GM19395 (cell line): ENCODE measurements at regions not wholly inside any gene's neighbourhood (a gene's known extent, or its start where the extent isn't known, plus 50 kb on each side); places are given as distances from the start of the nearest gene placed in this dataset.
A peak's percentile ranks its signal among the peaks of the same experiment; 100 is the strongest.

Source experiments
- ATAC-seq: cut with Tn5 transposase; IDR thresholded peaks from one replicate; pipeline ENCODE4 v1.9.1; 2021; ENCODE audit warnings: mild to moderate bottlenecking, moderate library complexity; ENCODE audit not compliant: unreplicated experiment

DNA sequence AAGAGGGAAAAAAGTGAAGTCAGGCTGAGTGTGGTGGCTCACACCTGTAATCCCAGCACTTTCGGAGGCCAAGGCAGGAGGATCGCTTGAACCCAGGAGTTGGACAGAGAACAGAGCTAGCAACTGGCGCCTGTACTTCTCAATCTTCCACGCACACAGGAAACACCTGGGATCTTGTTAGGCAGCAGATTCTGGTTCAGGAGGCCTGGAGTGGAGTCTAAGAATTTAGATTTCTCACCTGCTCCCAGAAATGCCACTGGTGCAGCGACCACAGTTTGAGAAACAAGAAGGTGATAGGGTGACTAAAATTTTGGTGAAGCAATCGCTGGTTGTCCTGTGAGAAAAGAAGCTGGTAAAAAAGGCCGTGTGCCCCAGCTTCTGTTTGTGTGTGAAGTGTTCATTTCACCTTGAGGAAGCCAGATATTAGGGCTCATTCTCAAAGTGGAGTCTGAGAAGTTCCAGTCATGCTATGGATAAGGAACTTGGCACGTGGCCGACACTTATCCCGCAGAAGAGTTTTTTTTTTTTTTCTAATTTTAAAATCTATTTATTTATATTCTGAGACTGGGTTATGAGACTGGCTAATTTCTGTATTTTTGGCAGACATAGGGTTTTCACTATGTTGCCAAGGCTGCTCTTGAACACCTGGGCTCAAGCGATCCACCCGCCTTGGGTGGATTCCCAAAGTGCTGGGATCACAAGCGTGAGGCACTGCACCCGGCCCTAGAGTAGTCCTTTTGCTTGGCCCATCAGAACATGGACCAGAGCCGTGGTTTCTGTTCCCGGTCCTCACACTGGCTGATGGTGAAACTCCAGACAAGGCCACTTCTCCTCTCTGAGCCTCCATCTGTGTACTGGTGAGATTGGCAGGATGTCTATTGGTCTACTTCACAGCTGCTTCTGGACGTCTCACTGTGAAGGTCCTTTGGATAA lies 324.6 kb upstream of the PROK2 start:
- ATAC-seq = no peak

DNA sequence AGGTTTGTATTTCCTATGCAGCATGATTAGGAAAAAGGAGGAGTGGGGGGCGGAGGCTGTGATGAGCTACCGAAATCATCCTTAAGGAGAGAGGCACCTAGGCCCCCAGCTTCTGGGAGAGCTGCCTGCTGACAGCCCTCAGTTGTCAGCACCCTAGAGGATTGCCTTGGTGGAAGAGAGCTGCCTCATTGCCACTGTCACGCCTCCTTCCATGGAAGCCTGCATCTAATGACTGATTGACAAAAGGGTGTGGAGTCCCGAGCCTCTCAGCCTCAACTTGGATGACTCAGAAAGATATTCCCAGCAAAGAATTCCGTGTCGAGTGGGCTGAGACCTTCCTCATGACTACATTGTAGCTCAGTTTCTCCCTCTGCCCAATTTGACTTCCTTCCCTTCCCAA lies 320.4 kb upstream of the PROK2 start:
- ATAC-seq = no peak

DNA sequence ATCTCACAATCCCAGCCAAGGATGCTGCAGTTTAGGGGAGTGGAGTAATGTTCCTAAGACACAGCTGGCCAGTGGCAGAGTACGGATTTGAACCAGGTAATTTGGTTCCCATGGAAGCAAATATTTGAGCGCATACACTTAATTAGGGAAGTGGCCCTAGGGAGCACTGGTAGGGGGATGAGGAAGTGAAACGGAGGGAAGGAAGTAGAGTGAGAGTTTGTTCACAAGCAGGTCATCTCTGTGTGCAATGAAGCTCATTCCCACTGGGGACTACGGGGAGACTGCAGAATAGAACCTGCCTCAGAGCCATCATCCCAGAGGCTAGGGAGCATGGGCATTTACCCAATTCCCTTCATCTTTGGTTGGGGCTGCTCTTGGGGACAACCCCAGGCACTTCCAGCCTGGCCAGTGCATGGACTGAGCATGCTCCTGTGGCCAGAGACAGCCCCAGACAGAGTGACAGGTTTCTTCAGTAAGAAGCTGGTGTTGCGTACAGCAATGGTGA lies 317.2 kb upstream of the PROK2 start:
- ATAC-seq = peak; percentile 60

GRCh38 chr3:72101494-72101893 lies 316.5 kb upstream of the PROK2 start:
- no peak for ATAC-seq

GRCh38 chr3:72100601-72101187 lies 315.7 kb upstream of the PROK2 start:
- ATAC-seq = peak; percentile 69

GRCh38 chr3:72100080-72100511 lies 315.1 kb upstream of the PROK2 start:
- ATAC-seq = no peak

DNA sequence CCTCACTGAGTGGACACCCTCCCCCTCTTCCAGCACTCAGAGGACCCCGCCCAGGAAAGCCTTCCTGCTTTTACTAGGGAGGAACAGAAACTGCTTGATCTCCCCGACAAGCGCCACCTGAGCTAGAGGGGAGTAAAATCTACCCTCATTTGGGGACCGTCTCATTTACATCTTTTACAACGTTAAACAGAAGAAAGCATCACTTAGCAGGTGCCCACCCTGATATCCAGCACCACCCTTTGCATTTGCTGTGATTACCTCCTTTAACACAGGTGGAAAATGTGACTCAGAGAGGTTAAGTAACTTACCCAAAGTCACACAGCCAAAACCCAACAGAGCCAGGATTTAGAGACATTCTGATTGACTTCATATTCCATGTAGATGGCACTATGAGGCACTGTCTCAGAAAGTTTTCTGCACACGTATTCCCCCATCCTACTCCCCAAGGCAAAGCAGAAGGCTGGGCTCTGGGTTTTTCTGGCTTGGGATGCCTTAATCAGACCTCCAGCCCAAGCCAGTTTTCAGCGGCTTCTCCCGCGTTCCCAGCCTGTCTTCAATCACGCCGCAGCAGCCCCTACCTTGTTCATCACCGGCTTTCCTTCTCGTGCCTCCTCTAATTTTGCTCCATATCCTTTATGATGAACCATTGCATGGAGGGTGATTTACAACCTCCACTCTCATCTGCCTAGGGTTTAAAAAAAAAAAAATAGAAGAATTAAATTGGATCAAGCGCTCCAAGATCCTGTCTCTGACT lies 314.6 kb upstream of the PROK2 start:
- no peak for ATAC-seq

DNA sequence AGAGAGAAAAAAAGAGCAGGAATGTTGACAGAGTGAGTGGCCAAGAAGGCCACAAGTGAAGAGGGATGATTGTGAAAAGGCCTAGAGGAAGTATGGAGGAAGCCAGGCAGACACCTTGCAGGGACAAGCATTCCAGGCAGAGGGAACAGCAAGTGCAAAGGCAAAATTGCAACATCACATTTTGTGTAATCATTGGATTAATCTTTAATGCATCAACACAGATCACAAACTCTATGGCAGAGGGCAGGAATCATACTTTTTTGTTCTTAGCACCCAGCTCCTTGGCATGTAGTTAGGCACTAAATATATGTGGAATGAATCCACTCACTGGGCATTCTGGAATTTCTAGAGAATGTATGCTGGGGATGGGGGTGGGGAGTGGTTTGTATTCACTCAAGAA lies 312.1 kb upstream of the PROK2 start:
- ATAC-seq = no peak

DNA sequence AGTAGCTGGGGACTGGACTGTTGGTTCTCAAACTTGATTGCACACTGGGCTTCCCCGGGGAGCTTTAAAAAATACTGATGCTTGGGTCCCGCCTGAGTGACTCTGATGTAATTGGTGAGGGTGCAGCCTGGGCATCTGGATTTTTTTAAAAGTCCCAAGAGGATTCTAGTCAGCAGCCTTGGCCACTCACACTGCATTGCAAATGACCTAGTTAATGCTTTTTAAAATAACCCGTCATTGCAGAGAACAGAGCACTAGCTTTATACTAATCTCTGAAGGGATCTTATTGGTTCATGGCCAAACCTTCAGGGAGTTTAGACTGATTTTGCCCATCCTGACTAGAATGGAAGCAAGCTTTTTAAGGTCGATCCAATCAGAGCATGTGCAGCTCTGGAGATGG lies 310.6 kb upstream of the PROK2 start:
- no peak for ATAC-seq

- ATAC-seq = no peak
Measured at GRCh38 chr3:72093992-72094334, 309.0 kb upstream of the PROK2 start.

DNA sequence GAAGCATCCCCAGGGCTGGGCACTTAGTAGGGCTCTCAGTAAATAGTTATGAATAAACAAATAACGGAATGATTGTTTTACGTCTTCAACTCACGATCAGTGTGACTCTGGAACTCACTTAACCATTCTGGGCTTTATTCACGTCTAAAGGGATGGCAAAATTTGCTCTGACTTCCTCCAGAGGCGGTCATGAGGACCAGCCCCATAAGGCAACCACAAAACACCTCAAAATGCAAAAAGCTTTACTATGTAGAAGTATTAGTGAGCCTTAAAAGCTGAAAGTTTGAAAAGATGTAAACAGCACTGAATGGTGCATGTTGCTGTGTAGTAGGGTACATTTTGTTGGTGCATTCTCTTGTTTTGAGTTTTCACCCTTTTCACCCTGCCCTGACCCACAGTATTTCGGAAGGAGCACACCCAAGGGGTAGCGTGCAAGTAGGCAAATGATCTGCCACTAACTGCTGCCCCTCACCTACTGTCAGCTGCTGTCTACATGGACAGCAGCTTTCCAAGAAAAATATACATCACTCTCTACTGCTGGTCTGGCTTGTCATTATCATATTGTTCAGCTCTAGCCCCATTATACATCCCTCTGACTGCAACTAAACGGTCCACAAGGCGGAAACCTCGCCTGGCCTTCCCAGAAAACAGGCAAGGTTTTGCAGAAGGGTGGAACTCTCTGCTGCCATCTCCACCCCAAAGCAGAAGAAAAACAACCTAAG lies 308.5 kb upstream of the PROK2 start:
- ATAC-seq = no peak

DNA sequence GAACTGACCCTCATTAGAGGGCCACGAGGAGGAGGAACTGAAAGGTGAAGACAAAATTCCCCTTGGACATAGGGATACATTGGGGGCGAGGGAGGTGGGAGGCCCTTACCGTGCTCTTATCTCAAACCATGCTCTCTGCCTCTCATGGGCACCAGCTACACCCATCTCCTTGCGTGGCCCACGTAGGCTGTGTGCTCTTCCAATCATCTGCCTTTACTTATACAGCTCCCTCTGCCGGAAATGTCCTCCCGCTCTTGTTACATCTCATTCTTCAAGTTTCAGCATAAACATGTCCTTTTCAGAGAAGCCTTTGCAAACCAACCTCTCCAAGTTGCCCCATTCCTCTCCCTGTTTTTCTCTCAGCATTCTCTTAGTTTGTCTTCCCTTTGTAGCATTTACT lies 307.8 kb upstream of the PROK2 start:
- no peak for ATAC-seq

GRCh38 chr3:72088486-72089025 lies 303.6 kb upstream of the PROK2 start:
- ATAC-seq = no peak

DNA sequence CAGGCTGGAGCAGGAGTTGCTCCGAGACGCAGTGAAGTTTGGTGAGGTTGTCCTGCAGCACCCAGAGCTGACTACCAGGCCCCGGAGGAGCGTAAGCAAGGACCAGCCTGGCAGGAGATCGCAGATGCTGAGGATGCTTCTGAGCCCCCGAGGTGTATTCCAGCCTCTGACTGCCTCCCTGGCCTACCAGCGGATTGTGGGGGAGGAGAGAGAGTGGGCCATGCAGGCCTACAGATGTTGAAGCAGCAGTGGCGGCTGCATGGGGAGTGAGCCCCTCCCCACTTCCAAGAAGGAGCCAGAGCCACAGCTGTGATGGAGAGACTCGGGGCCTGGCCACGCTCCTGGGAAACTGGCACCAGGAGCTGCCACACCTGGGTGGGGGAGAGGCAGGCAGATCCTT lies 302.5 kb upstream of the PROK2 start:
- ATAC-seq = no peak

DNA sequence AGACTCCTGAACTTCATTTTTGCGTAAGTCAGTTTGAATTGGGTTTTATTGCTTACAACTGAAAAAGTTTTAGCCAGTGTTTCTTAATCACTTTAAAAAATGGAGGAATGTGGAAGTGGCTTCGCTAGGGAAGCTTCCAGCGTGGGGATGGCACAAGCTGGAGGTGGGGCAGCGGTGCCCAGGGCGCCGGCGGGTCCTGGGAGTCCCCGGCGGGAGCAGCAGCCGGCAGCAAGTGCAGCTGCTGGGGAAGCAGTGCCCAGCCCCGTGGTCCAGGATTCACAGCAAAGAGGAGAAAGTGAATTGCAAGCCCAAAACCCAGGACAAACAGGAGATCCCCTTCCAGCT lies 301.8 kb upstream of the PROK2 start:
- no peak for ATAC-seq

GRCh38 chr3:72086042-72086742 lies 301.2 kb upstream of the PROK2 start:
- no peak for ATAC-seq

DNA sequence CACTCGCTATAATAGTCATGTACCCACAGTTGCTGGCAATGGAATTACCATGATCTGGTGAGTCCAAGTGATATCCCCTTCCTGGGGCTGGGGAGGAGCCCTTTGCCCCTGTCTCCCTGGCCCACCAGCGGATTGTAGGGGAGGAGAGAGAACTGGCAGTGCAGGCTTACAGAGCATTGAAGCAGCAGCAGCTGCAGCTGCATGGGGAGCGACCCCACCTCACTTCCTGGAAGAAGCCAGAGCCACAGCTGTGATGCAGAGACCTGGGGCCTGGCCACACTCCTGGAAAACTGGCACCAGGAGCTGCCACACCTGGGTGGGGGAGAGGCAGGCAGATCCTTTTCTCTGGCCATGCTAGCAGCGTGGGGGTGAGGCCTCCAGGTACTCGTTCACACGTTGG lies 300.1 kb upstream of the PROK2 start:
- no peak for ATAC-seq

DNA sequence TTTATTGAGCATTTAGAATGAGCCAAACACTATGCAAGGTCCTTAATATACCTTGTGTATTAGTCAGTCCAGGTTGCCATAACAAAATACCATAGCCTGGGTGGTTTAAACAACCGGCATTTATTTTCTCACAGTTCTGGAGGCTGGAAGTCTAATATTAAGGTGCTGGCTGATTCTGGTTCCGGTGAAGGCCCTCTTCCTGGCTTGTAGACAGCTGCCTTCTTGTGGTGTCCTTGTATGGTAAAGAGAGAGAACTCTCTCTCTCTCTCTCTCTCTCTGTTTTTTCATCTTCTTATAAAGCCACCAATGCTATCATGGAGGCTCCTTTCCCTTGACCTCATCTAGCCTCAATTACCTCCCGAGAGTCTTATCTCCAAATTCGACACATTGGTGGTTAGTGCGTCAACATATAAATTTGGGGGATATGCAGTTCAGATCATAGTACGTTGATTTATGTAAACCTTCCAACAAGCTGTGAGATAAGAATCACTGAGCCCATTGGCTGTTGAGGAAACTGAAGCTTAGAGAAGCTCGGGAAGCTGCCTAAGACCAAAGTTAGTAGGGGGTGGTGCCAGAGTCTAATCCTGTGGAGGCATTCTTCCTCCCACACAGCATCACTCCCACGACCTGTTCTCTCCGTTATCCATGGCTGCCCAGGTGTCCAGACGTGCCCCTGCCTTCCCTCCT lies 298.0 kb upstream of the PROK2 start:
- peak; percentile 5 for ATAC-seq

- ATAC-seq = peak; percentile 56
Measured at GRCh38 chr3:72082186-72082715, 297.3 kb upstream of the PROK2 start.
